Activated naive CD4-positive, alpha-beta T cell treated with anti-CD3 and anti-CD28 coated beads for 36 hours (primary cell): ENCODE measurements at regions not wholly inside any gene's neighbourhood (a gene's known extent, or its start where the extent isn't known, plus 50 kb on each side); places are given as distances from the start of the nearest gene placed in this dataset.

Experiments
- CTCF ChIA-PET: fragments of 350-600 bp; sonication (Branson Sonifier 250); formaldehyde crosslinking; loops from one replicate; lab custom pipeline; 2021; ENCODE audit warnings: antibody characterized with exemption; lab: Charles Lee
- DNase-seq: peaks from one replicate; pipeline ENCODE4 v3.0.0-alpha.2; 2020
- H3K27ac Mint-ChIP-seq: one replicate; pipeline ENCODE4 v1.8.0; 2021; ENCODE audit warnings: mild to moderate bottlenecking, mixed read lengths
- H3K27me3 Mint-ChIP-seq: one replicate; pipeline ENCODE4 v1.8.0; 2021; ENCODE audit warnings: low read depth, mixed read lengths
- H3K36me3 Mint-ChIP-seq: one replicate; pipeline ENCODE4 v1.8.0; 2021; ENCODE audit warnings: low read depth, mixed read lengths
- H3K4me1 Mint-ChIP-seq: one replicate; pipeline ENCODE4 v1.8.0; 2021; ENCODE audit warnings: low read depth, mixed read lengths
- H3K4me3 Mint-ChIP-seq: one replicate; pipeline ENCODE4 v1.8.0; 2021; ENCODE audit warnings: mild to moderate bottlenecking, moderate library complexity, mixed read lengths
- H3K9me3 Mint-ChIP-seq: one replicate; pipeline ENCODE4 v1.8.0; 2021; ENCODE audit warnings: mixed read lengths
- intact Hi-C: fragments of 100-400 bp; cut with micrococcal nuclease; formaldehyde crosslinking; loops from one replicate; pipeline ENCODE4 v1.15.1; 2023

GRCh38 chr2:44843641-44844310 lies 97.7 kb upstream of the SIX3 start:
- Mint-ChIP-seq H3K27me3 (peaks cover 14% of the 10 kb centered on the region), H3K9me3 (no peaks in the 10 kb centered on the region), H3K4me3 (no peak overlapping the region), H3K36me3 (no peaks in the 10 kb centered on the region), H3K27ac (no peak overlapping the region), H3K4me1 (peaks cover under 1% of the 10 kb centered on the region)
- intact Hi-C loops = no loop called here
- CTCF ChIA-PET = no interaction called here
- no peak for DNase-seq

- Mint-ChIP-seq H3K4me3 (no peak overlapping the region), H3K27ac (no peak overlapping the region), H3K27me3 (peaks cover 16% of the 10 kb centered on the region), H3K4me1 (peaks cover 5% of the 10 kb centered on the region), H3K9me3 (no peaks in the 10 kb centered on the region), H3K36me3 (no peaks in the 10 kb centered on the region)
- CTCF ChIA-PET = no interaction called here
- intact Hi-C loops = no loop called here
- peak; percentile 11 for DNase-seq
Measured at GRCh38 chr2:44844651-44845270, 96.7 kb upstream of the SIX3 start.

- no peaks in the 10 kb centered on the region for H3K9me3 Mint-ChIP-seq
- no peak overlapping the region for H3K4me3 Mint-ChIP-seq
- DNase-seq = no peak
- H3K27ac Mint-ChIP-seq = no peak overlapping the region
- H3K4me1 Mint-ChIP-seq = peaks cover 5% of the 10 kb centered on the region
- H3K27me3 Mint-ChIP-seq = peaks cover 24% of the 10 kb centered on the region
- CTCF ChIA-PET = no interaction called here
- intact Hi-C loops = no loop called here
- no peaks in the 10 kb centered on the region for H3K36me3 Mint-ChIP-seq
Measured at GRCh38 chr2:44848026-44848425, 93.5 kb upstream of the SIX3 start.

DNA sequence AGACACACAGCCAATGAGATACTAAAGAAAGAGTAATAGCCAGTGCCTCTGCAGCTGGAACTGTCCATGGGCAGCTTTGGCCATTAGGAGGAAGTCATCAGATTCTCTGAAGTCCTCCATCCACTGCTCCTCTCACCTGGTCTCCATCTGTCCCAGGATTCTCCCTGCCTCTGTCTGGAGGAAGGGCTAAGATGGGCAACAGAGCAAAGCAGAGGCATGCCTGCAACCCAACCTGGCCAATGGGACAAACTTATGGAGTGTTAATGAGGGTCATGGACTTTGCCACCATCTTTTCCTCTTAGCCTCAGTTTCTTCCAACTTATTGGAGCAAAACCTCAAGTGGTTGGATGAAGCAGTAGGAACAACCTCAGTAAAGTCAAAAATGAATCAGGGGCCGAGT lies 91.5 kb upstream of the SIX3 start:
- Mint-ChIP-seq H3K4me1 (peaks cover 5% of the 10 kb centered on the region), H3K36me3 (no peaks in the 10 kb centered on the region), H3K27ac (no peak overlapping the region), H3K27me3 (peaks cover 25% of the 10 kb centered on the region), H3K4me3 (no peak overlapping the region), H3K9me3 (no peaks in the 10 kb centered on the region)
- no peak for DNase-seq
- intact Hi-C loops = no loop called here
- CTCF ChIA-PET = no interaction called here

- CTCF ChIA-PET = no interaction called here
- H3K36me3 Mint-ChIP-seq = no peaks in the 10 kb centered on the region
- H3K27ac Mint-ChIP-seq = no peak overlapping the region
- DNase-seq = no peak
- no peak overlapping the region for H3K4me3 Mint-ChIP-seq
- H3K4me1 Mint-ChIP-seq = peaks cover 5% of the 10 kb centered on the region
- intact Hi-C loops = no loop called here
- peaks cover 29% of the 10 kb centered on the region for H3K27me3 Mint-ChIP-seq
- H3K9me3 Mint-ChIP-seq = no peaks in the 10 kb centered on the region
Measured at GRCh38 chr2:44851518-44851917, 90.0 kb upstream of the SIX3 start.

GRCh38 chr2:44852594-44852993 lies 88.9 kb upstream of the SIX3 start:
- intact Hi-C loops = no loop called here
- DNase-seq = no peak
- Mint-ChIP-seq H3K9me3 (no peaks in the 10 kb centered on the region), H3K4me1 (peaks cover 5% of the 10 kb centered on the region), H3K4me3 (no peak overlapping the region), H3K27ac (no peak overlapping the region), H3K27me3 (peaks cover 33% of the 10 kb centered on the region), H3K36me3 (no peaks in the 10 kb centered on the region)
- CTCF ChIA-PET = no interaction called here

GRCh38 chr2:44859337-44859736 lies 82.2 kb upstream of the SIX3 start:
- H3K4me1 Mint-ChIP-seq = no peaks in the 10 kb centered on the region
- no peaks in the 10 kb centered on the region for H3K36me3 Mint-ChIP-seq
- no peak overlapping the region for H3K4me3 Mint-ChIP-seq
- DNase-seq = no peak
- peaks cover 43% of the 10 kb centered on the region for H3K27me3 Mint-ChIP-seq
- intact Hi-C loops = no loop called here
- CTCF ChIA-PET = interaction anchor here (0.5 to 1.2 kb wide), 3 partner anchors 12 to 477 kb away, joined by 3 to 5 read pairs (median 3); no protein-coding TSS in a partner anchor
- H3K9me3 Mint-ChIP-seq = peaks cover 10% of the 10 kb centered on the region
- H3K27ac Mint-ChIP-seq = no peak overlapping the region

DNA sequence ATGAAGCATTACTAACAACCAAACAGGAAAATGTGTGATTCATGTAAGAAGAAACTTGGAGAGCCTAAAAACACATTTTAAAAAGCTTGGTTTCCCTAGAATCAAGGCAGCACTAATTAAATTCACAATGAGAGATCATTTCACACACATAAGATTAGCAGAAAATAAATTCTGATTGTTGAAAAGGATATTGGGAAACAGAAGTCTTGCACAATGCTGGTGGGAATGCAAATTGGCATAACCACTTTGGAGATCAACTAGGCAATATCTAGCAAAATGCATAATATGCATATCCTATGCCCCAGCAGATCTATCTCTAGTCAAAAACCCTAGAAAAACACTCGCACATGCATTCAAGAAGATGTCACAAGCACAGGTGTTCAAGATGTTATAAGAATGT lies 75.3 kb upstream of the SIX3 start:
- no peak for DNase-seq
- CTCF ChIA-PET = no interaction called here
- Mint-ChIP-seq H3K9me3 (no peaks in the 10 kb centered on the region), H3K4me1 (no peaks in the 10 kb centered on the region), H3K36me3 (no peaks in the 10 kb centered on the region), H3K27ac (no peak overlapping the region), H3K4me3 (no peak overlapping the region), H3K27me3 (peaks cover 13% of the 10 kb centered on the region)
- intact Hi-C loops = no loop called here

GRCh38 chr2:44869761-44870160 lies 71.7 kb upstream of the SIX3 start:
- Mint-ChIP-seq H3K4me1 (no peaks in the 10 kb centered on the region), H3K27me3 (peaks cover 8% of the 10 kb centered on the region), H3K9me3 (no peaks in the 10 kb centered on the region), H3K36me3 (no peaks in the 10 kb centered on the region), H3K4me3 (no peak overlapping the region), H3K27ac (no peak overlapping the region)
- intact Hi-C loops = no loop called here
- no peak for DNase-seq
- CTCF ChIA-PET = interaction anchor here (0.5 to 0.8 kb wide), 2 partner anchors 295 to 393 kb away, joined by 3 to 5 read pairs; no protein-coding TSS in a partner anchor

DNA sequence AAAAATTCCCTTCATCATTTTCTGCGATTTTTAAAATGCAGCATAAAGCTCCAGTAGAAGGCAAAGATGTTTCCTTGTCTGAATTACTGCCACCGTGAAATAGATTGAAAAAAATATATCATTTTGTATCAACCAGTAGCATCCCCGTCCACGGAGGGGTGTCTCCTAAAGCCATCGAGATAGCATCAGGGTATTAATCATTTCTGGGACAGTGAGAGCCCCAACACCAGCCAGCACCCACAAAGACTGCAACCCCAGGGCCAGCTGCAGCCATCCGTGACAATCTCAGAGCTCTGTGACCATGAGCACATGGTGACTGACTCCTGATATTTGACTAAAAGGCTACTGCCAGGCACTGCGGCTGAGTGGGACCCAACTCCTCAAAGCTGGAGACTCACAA lies 64.1 kb upstream of the SIX3 start:
- intact Hi-C loops = no loop called here
- no peak overlapping the region for H3K27ac Mint-ChIP-seq
- no peaks in the 10 kb centered on the region for H3K4me1 Mint-ChIP-seq
- H3K36me3 Mint-ChIP-seq = no peaks in the 10 kb centered on the region
- no peak overlapping the region for H3K4me3 Mint-ChIP-seq
- CTCF ChIA-PET = interaction anchor here (1.1 kb wide), 1 partner anchor 398 kb away, joined by 4 read pairs; no protein-coding TSS in a partner anchor
- H3K9me3 Mint-ChIP-seq = peaks cover 10% of the 10 kb centered on the region
- H3K27me3 Mint-ChIP-seq = peaks cover 21% of the 10 kb centered on the region
- DNase-seq = no peak

DNA sequence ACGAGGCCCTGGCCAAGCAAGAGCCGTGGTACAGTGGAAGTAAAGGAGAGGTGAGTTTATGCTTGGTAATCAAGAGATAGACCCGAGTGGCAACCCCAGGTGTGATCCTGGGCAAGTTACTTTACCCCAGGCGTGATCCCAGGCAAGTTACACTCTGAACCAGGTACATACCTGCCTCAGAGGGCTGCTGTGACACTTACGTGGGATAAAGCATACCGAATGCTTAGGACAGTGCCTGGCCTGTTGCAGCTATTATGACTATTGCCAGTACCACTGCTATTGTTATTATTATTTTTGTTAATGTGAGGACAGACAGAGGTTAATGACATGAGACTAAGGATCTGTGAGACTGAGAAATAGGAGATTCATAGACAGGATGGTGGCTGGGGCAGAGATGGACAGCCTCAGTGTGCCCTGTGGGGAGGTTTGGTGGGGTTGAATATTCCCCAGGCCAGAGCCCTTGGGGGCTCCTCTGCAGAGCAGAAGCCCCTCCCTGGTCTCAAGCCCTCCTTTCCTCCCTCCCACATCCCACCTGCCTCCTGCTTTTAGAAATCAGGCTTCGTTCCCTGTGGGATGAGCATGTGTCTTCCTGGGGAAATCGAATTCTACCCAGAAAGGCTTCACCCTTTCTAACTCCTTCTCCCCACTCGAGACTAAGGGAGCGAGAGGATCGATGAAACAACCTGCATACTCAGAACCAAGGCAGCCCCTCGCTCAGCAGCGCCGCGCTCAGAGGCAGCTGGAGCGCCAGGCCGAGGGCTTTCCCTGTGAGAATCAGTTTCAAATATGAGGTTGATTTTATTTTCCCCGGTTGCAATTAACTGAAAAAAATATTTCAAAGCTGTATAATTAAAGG lies 62.0 kb upstream of the SIX3 start:
- H3K9me3 Mint-ChIP-seq = peaks cover 10% of the 10 kb centered on the region
- no peak overlapping the region for H3K27ac Mint-ChIP-seq
- H3K4me1 Mint-ChIP-seq = no peaks in the 10 kb centered on the region
- DNase-seq = no peak
- intact Hi-C loops = no loop called here
- H3K4me3 Mint-ChIP-seq = no peak overlapping the region
- CTCF ChIA-PET = no interaction called here
- H3K27me3 Mint-ChIP-seq = peaks cover 19% of the 10 kb centered on the region
- no peaks in the 10 kb centered on the region for H3K36me3 Mint-ChIP-seq

DNA sequence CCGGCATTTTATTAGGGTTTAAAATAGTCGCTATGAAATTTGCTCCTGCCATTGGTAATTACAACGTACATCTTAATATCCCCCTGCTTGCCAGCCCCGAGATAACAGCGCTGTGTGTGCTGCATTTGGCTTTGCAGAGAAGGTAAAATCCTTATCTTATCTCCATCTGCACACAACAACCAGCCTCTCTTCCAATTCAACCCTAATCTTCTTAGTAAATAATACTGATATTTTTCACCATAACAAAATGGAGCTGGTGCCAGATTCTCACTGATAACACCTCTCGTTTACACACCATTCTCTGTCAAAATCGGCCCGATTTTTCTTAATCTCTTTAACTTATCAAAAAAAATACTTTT lies 61.4 kb upstream of the SIX3 start:
- DNase-seq = no peak
- Mint-ChIP-seq H3K4me1 (no peaks in the 10 kb centered on the region), H3K36me3 (no peaks in the 10 kb centered on the region), H3K4me3 (no peak overlapping the region), H3K27ac (no peak overlapping the region), H3K27me3 (peaks cover 16% of the 10 kb centered on the region), H3K9me3 (peaks cover 8% of the 10 kb centered on the region)
- intact Hi-C loops = no loop called here
- CTCF ChIA-PET = no interaction called here
